GM19372 (cell line): ENCODE measurements at regions not wholly inside any gene's neighbourhood (a gene's known extent, or its start where the extent isn't known, plus 50 kb on each side); places are given as distances from the start of the nearest gene placed in this dataset.
A peak's percentile ranks its signal among the peaks of the same experiment; 100 is the strongest.
"Not testable (repeated sequence)": the region's sequence is repeated elsewhere in the genome, so short reads cannot be mapped to it uniquely, and the experiment has no call there.

Source experiments
- ATAC-seq: cut with Tn5 transposase; IDR thresholded peaks from one replicate; pipeline ENCODE4 v1.9.1; 2021; ENCODE audit warnings: mild to moderate bottlenecking, low read depth, moderate library complexity; ENCODE audit not compliant: unreplicated experiment

GRCh38 chr13:94914895-94915294 lies 202.6 kb upstream of the SOX21 start:
- no peak for ATAC-seq

GRCh38 chr13:94906605-94907004 lies 194.3 kb upstream of the SOX21 start:
- ATAC-seq = no peak

DNA sequence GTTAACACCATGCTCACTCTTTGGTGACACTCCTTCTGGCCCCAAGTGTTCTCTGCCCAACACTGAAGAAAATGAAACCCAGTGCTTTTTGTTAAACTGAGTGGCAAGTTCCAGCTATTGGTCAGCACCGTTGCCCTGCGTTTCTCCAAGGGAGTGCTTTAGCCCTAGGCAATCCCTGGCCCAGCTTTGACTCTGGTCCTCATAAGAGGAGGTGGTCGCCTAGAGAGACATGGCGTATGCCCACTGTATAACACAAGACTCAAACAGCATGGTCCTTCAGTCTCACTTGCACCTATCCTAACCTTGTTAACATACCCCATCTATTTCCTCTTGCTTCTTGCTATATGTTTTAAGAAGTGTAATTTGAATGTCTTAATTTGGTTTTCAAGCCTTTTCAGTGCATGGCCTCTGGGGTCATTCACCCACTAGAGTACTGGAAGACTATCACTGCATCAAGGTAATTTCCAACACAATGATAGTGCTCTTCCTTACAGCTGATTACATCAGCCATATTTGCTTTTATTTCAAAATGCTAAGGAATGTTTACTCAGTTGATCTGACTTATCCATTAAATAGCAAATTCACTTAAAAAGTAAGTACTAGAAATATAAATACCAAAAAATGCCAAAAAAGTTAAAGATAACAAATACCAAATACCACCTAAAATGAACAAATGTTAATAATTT lies 190.5 kb upstream of the SOX21 start:
- no peak for ATAC-seq

DNA sequence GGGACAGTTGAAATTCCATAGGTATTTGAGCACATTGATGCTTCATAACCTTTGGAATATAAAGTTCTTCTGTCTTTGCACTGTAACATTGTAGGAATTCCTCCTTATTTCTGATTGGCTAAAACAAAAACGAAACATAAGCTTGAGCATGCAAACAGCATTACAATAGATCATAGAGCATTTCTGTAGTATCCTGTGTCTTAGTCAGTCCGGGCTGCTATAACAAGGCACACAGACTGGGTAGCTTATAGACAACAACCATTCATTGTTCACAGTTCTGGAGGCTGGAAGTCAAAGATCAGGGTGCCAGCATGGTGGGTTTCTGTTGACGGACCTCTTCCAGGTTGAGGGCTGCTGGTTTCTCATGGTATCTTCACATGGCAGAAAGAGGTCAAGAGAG lies 188.7 kb upstream of the SOX21 start:
- ATAC-seq = no peak

GRCh38 chr13:94896719-94897317 lies 184.5 kb upstream of the SOX21 start:
- no peak for ATAC-seq

DNA sequence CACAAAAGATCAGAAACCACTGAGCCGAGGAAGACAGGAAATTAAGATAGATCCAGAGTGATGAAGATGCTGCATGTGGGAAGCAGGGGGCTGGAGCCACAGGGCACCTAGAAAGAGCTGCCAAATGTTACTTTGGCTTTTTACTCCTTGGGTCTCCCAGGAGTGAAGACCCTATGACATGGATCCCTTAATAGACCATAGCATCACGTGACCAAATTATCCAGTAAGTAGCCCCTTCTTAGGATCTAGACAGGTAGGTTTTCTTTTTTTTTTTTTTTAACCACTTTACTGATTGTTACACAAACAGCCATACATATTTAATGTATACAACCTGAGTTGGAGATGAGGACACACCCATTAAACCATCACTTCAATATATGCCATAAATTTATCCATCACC lies 183.9 kb upstream of the SOX21 start:
- ATAC-seq = no peak

- ATAC-seq = no peak
Observed at GRCh38 chr13:94886191-94886590, 173.8 kb upstream of the SOX21 start.

- no peak for ATAC-seq
Observed at GRCh38 chr13:94880463-94880862, 168.1 kb upstream of the SOX21 start.

DNA sequence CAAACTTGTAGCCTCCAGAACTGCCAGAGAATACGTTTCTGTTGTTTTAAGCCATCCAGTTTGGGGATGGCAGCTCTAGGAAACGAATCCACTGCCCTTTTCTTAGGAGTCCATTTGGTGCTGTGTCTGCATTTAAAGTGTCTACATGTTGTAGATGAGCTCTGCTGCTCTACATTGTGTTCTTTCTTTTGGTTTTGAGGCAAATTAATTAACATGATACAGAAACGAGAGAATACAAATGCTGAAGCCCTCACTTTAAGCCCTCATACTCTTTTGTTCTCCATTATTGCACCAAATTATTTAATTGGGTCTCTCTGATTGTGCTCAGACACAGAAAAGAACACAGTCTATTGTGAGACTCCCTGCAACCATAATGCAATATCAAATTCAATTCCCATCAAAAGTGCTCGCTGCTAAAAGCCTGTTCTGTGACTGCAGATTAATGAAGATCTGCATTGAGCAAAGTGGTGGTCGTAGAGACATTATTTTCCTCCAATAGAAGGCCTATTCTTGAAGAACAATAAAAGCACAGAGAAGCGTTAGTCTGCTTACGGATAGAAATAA lies 166.3 kb upstream of the SOX21 start:
- no peak for ATAC-seq

DNA sequence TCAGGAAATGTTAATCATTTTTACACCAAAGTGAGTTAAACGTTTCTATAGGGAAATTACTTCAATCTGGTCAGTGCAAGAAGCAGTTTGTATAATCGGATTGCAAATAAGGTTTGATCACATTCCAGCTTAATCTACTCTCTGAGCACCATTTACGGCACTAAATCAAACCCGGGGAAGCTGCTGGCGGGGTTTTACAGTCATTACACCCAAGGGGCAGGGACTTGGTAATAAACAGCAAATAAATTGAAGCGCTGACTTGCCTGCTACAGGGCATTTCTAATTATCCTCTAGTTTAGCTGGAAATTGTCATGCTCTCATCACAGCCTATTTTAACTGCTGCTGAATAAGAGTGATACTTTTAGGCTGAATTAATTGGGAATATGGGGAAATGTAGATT lies 152.1 kb upstream of the SOX21 start:
- no peak for ATAC-seq

DNA sequence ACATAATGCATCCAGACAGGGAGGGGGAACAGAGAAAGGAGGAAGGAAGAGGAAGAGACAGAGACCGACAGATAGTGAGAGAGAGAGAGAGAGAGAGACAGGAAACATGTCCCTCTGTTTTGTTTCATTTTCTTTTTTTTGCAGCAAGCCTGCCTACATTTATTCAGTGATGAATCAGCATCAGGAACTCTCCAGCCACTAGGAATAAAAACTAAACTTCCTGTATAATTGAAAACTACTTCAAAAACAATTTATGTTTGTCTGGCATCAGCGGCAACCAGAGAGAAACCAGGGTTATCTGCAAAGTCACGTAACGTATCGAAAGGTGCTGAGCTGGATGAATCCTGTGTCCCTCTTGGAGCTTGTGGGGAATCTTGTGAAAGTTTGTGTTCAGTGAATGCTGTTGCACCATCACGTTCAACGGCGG lies 148.6 kb upstream of the SOX21 start:
- ATAC-seq = peak; percentile 82

GRCh38 chr13:94859811-94860210 lies 147.5 kb upstream of the SOX21 start:
- ATAC-seq = no peak

DNA sequence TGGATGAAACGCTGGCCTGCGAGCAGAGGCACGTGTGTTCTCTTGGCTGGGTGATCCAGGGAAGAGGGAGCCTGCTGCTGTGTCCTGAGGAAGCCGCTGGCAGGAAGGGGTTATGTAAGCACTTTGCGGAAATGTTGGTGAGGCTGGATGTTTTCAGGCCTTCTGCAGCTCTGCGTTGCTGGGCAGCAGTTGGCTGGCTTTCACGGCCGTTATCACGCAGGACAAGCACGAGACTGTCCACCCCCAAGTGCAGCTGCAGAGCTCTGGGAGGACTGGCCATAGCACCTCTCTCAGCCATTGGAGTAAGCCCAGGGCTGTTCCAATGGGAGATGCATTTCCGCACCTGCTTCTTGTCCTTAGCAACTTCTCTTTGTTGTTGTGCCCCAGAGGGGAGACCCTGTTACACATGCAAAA lies 146.9 kb upstream of the SOX21 start:
- no peak for ATAC-seq

DNA sequence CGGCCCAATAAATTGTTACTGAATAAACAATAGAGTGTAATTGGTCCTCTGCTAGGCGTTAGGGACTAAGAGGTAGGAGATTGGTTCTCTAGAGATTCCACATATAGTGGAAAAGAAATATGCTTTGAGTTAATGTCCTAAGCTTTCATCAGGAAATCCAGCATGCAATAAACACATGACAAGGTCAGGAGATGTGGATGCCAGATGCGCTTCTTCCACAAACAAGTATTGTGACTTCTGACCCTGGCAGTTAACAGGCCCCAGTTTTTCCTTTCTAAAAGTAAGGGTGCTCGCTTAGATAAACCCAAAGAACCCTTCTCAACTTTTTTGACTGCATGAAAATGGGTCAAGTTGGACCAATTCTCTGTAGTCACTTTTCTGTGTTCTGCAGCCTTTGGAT lies 146.5 kb upstream of the SOX21 start:
- no peak for ATAC-seq

DNA sequence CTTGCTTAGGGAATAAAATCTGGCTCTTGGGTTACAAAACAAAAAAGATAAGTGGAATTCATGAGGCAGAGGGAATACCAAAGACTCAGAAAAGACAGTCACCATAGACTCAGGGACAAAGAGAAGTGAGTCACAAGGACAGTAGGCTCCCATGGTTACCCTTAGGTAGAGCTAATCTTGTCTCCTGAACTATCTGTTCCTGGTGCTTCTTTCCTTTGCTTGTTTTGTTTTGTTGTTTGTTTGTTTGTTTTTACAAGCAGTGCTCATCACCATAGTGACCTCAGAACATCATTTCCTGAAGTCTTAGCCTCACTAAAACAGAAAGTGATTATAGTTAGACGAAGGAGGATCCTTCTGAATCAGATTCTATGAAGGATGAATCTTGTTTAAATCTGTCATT lies 142.3 kb upstream of the SOX21 start:
- ATAC-seq = no peak

DNA sequence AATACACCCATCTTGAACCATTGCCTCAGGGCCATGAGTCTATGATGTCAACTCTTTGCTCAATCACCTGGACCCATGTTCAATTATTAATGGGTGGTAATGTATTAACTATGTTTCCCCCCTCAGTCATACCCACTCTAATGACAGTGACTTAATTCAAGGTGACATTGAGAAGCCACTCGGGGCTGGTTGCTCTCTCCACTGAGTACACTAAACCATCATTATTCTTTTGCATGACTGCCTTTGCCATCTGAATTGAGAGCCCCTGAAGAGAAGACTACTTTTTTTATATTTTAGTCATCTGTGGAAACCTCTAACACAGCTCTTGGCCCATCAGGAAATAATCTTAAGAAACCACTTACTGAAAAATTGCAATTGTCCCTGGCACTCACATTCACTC lies 139.2 kb upstream of the SOX21 start:
- ATAC-seq = no peak

DNA sequence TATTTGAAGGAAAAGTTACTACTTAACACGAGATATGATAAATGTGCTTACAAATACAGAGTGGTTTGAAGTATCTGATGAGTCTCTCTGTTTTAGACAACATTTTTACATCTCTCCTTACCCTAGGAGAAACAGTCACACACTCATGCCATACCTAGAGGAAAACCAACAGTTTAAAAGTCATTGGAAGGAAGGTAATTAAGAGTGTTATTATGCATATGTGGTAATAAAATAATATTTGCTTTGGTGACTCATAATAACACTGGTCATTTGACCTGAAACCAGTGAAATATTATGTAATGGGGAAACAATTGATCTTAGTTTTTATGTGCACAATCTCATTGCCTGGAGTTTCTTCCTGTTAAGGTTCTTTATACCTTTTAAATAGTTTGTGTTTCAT lies 136.9 kb upstream of the SOX21 start:
- no peak for ATAC-seq

DNA sequence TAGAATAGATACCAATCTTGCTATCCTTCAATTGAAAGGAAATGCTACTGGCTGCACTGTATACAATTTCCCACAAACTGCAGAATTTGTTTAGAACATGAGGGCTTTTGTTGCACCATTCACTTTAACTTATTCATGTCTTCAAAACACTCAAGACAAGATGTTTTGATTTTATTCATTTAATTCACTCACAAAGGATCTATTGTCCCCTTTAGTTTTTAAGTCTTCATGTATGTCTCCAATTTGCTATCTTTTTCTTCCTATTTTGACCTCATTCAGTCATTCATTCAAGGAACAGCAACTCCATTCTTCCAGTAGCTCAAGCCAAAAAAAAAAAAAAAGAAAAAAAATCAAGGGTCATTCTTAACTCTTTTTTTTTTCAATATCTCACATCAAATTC lies 130.6 kb upstream of the SOX21 start:
- no peak for ATAC-seq

DNA sequence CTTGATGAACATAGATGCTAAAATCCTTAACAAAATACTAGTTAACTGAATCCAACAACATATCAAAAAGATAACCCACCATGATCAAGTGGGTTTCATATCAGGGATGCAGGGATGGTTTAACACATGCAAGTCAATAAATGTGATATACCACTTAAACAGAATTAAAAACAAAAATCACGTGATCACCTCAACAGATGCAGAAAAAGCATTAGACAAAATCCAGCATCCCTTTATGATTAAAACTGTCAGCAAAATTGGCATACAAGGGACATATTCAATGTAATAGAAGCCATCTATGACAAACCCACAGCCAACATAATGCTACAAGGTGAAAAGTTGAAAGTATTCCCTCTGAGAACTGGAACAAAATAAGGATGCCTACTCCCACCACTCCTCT lies 124.7 kb upstream of the SOX21 start:
- ATAC-seq = not testable (repeated sequence)

GRCh38 chr13:94829837-94830365 lies 117.6 kb upstream of the SOX21 start:
- ATAC-seq = no peak

GRCh38 chr13:94829185-94829836 lies 117.0 kb upstream of the SOX21 start:
- no peak for ATAC-seq
